OCI-LY7 (cell line): ENCODE measurements at regions not wholly inside any gene's neighbourhood (a gene's known extent, or its start where the extent isn't known, plus 50 kb on each side); places are given as distances from the start of the nearest gene placed in this dataset.

Experiments used
- BruUV-seq: library from RNA; stranded (reverse); fragments of 400-500 nt; replicated peaks from 2 replicates; lab custom pipeline; 2021; lab: Mats Ljungman, UMichigan
- CTCF ChIA-PET: fragments of 300-600 bp; sonication (Branson Sonifier 250); formaldehyde crosslinking; loops from one replicate; lab custom pipeline; 2022; ENCODE audit warnings: antibody characterized with exemption; ENCODE audit not compliant: unreplicated experiment; lab: Charles Lee
- POLR2A ChIA-PET: fragments of 300-600 bp; sonication (Branson Sonifier 250); formaldehyde crosslinking; loops from one replicate; lab custom pipeline; 2022; ENCODE audit warnings: antibody characterized with exemption; lab: Charles Lee
- DNase-seq: peaks from one replicate; pipeline ENCODE4 v3.0.0-alpha.2; 2015; ENCODE audit warnings: low spot score
- H2AFZ ChIP-seq: fragments of 200-600 bp; sonication (generic), shearing (Covaris generic); 2 replicates; pipeline ENCODE4 v1.6.1; 2014; ENCODE audit warnings: mild to moderate bottlenecking, antibody characterized with exemption, low read length, moderate library complexity
- H3K27ac ChIP-seq: fragments of 200-600 bp; sonication (generic); 2 replicates; pipeline ENCODE4 v1.5.1; 2014; ENCODE audit warnings: mixed run types, low read depth, mild to moderate bottlenecking, moderate library complexity, low read length, inconsistent platforms; ENCODE audit not compliant: poor library complexity, severe bottlenecking
- H3K36me3 ChIP-seq: fragments of 200-600 bp; sonication (generic); 2 replicates; pipeline ENCODE4 v1.6.1; 2014; ENCODE audit warnings: mild to moderate bottlenecking, antibody characterized with exemption, low read length, moderate library complexity, mixed read lengths; ENCODE audit not compliant: insufficient read depth
- H3K4me1 ChIP-seq: fragments of 200-600 bp; sonication (generic); 2 replicates; pipeline ENCODE4 v1.5.1; 2014; ENCODE audit warnings: mild to moderate bottlenecking, low read length; ENCODE audit not compliant: insufficient read depth, poor library complexity, severe bottlenecking
- H3K4me2 ChIP-seq: fragments of 200-600 bp; sonication (generic); 2 replicates; pipeline ENCODE4 v1.6.1; 2014; ENCODE audit warnings: mild to moderate bottlenecking, low read length
- H3K4me3 ChIP-seq: fragments of 200-600 bp; sonication (generic); 2 replicates; pipeline ENCODE4 v1.5.1; 2014; ENCODE audit warnings: mild to moderate bottlenecking, low read depth, low read length; ENCODE audit not compliant: poor library complexity, severe bottlenecking
- H3K79me2 ChIP-seq: fragments of 200-600 bp; sonication (generic); 2 replicates; pipeline ENCODE4 v1.6.1; 2016; ENCODE audit warnings: low read depth, mild to moderate bottlenecking, low read length, moderate library complexity, mixed read lengths; ENCODE audit not compliant: insufficient read depth
- H3K9me2 ChIP-seq: fragments of 200-600 bp; sonication (generic); 2 replicates; pipeline ENCODE4 v1.6.1; 2016; ENCODE audit warnings: mild to moderate bottlenecking, low read length, mixed read lengths; ENCODE audit not compliant: insufficient read depth
- H3K9me3 ChIP-seq: fragments of 200-600 bp; sonication (generic); 2 replicates; pipeline ENCODE4 v1.6.1; 2014; ENCODE audit warnings: mild to moderate bottlenecking, mixed run types, low read length, mixed read lengths
- H4K20me1 ChIP-seq: fragments of 200-600 bp; sonication (generic); 2 replicates; pipeline ENCODE4 v1.6.1; 2014; ENCODE audit warnings: mild to moderate bottlenecking, antibody characterized with exemption, low read length, moderate library complexity, mixed read lengths; ENCODE audit not compliant: insufficient read depth
- CTCF ChIP-seq: fragments of 200-600 bp; sonication (generic); conservative IDR thresholded peaks from 2 replicates; pipeline ENCODE4 v1.5.1; 2014; ENCODE audit warnings: mild to moderate bottlenecking, antibody characterized with exemption, low read length, moderate library complexity, mixed read lengths
- EZH2phosphoT487 ChIP-seq: fragments of 200-600 bp; sonication (generic); IDR thresholded peaks from 2 replicates; pipeline ENCODE4 v1.6.1; 2018; ENCODE audit warnings: low read depth, borderline replicate concordance, mild to moderate bottlenecking, mixed run types, antibody characterized with exemption, low read length, moderate library complexity, mixed read lengths
- intact Hi-C: fragments of 100-400 bp; cut with micrococcal nuclease; formaldehyde crosslinking; loops from one replicate; pipeline ENCODE4 v1.10.0; 2022; ENCODE audit not compliant: unreplicated experiment

- H4K20me1 ChIP-seq = no peaks in the 10 kb centered on the region
- no peaks in the 10 kb centered on the region for H3K79me2 ChIP-seq
- H3K4me3 ChIP-seq = no peak overlapping the region
- no peak for TF ChIP-seq CTCF
- no peak for TF ChIP-seq EZH2phosphoT487
- intact Hi-C loops = no loop called here
- no TSS peak for BruUV-seq
- no peaks in the 10 kb centered on the region for H3K36me3 ChIP-seq
- DNase-seq = no peak
- no peak overlapping the region for H3K27ac ChIP-seq
- no peak overlapping the region for H3K4me2 ChIP-seq
- H3K9me2 ChIP-seq = no peaks in the 10 kb centered on the region
- 0 out of 2 replicates have a peak, but pooled peaks cover 3% of the 10 kb centered on the region for H3K9me3 ChIP-seq
- H2AFZ ChIP-seq = no peak overlapping the region
- CTCF ChIA-PET = no interaction called here
- POLR2A ChIA-PET = interaction anchor here (0.8 kb wide), 1 partner anchor 162 kb away, joined by 3 read pairs; no protein-coding TSS in a partner anchor
- H3K4me1 ChIP-seq = no peaks in the 10 kb centered on the region
Observed at GRCh38 chr2:173808718-173809117, 156.5 kb downstream of the SP3 start.

GRCh38 chr2:173812321-173812720 is 152.9 kb downstream of the SP3 start:
- BruUV-seq = no TSS peak
- CTCF ChIA-PET = no interaction called here

More at GRCh38 chr2:173812321-173812720, 152.9 kb downstream of the SP3 start:
- Histone ChIP-seq H3K4me3 (no peak overlapping the region), H3K27ac (no peak overlapping the region), H3K9me3 (0 out of 2 replicates have a peak, but pooled peaks cover 3% of the 10 kb centered on the region), H3K9me2 (no peaks in the 10 kb centered on the region), H3K36me3 (no peaks in the 10 kb centered on the region), H3K79me2 (no peaks in the 10 kb centered on the region), H3K4me2 (no peak overlapping the region), H2AFZ (no peak overlapping the region), H4K20me1 (no peaks in the 10 kb centered on the region), H3K4me1 (no peaks in the 10 kb centered on the region)
- intact Hi-C loops = no loop called here
- TF ChIP-seq EZH2phosphoT487 (no peak), CTCF (no peak)
- POLR2A ChIA-PET = interaction anchor here (0.5 kb wide), 1 partner anchor 118 kb away, joined by 3 read pairs; no protein-coding TSS in a partner anchor
- DNase-seq = no peak
